ENCODE measurements at regions not wholly inside any gene's neighbourhood (a gene's known extent, or its start where the extent isn't known, plus 50 kb on each side); places are given as distances from the start of the nearest gene placed in this dataset.

DNA sequence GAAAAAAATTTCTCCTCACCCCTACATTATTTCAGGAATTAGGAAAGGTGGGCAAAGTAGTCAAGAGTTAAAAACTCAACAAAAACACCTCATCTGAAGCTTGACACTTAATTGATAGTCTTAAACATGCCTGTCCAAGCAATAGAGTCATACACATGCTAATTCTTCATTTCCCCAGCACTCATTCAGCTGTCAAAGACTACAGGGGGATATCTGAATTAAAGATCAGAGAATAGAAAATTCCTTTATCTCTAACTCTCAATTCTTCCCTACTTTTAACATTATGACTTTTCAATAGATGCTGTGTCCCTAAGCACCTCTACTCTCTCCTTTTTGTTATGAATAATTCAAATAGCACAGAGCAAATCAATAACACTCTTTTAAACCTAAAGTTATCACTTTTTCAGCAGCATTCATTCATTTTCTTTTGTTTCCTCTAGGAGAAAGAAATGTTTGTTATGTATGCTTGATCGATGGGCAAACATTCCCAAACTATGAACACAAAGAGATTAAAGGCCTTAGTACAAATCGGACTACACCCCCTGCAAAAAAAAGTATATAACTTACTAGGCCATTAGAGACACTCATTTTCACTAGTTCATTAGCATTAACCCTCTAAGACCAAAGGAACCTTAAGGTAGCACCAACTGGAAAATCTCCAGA, 94.9 kb upstream of the SPTLC3 start:
- no peaks in the 10 kb centered on the region for H3K9me3 Mint-ChIP-seq (ENCODE audit: insufficient read depth)
- ChIA-PET POLR2A (no interaction called here), CTCF (interaction anchor here (0.9 to 1.7 kb wide), 2 partner anchors 12 to 632 kb away, joined by 3 to 4 read pairs; no protein-coding TSS in a partner anchor)
- DNase-seq (no peak), ATAC-seq (no peak)
- H3K4me1 Mint-ChIP-seq (ENCODE audit: low read depth), result no peaks in the 10 kb centered on the region
- peaks cover 7% of the 10 kb centered on the region for H3K27me3 Mint-ChIP-seq (ENCODE audit: low read depth)
- no peak overlapping the region for H3K4me3 Mint-ChIP-seq
- no peaks in the 10 kb centered on the region for H3K36me3 Mint-ChIP-seq (ENCODE audit: low read depth)
- H3K27ac Mint-ChIP-seq, result no peak overlapping the region

GRCh38 chr20:12914804-12915203, 94.0 kb upstream of the SPTLC3 start:
- ATAC-seq, result no peak
- H3K4me3 Mint-ChIP-seq, result no peak overlapping the region
- ChIA-PET POLR2A (no interaction called here), CTCF (interaction anchor here (1.7 to 2.2 kb wide), 2 partner anchors 10 to 11 kb away, joined by 4 to 7 read pairs; no protein-coding TSS in a partner anchor)
- peaks cover 7% of the 10 kb centered on the region for H3K27me3 Mint-ChIP-seq (ENCODE audit: low read depth)
- no peak overlapping the region for H3K27ac Mint-ChIP-seq
- H3K4me1 Mint-ChIP-seq (ENCODE audit: low read depth), result no peaks in the 10 kb centered on the region
- DNase-seq, result no peak
- H3K9me3 Mint-ChIP-seq (ENCODE audit: insufficient read depth), result no peaks in the 10 kb centered on the region
- H3K36me3 Mint-ChIP-seq (ENCODE audit: low read depth), result no peaks in the 10 kb centered on the region

GRCh38 chr20:12916699-12917098, 92.1 kb upstream of the SPTLC3 start:
- Mint-ChIP-seq H3K36me3 (ENCODE audit: low read depth) (no peaks in the 10 kb centered on the region), H3K4me1 (ENCODE audit: low read depth) (no peaks in the 10 kb centered on the region), H3K27ac (no peak overlapping the region), H3K4me3 (no peak overlapping the region), H3K9me3 (ENCODE audit: insufficient read depth) (no peaks in the 10 kb centered on the region), H3K27me3 (ENCODE audit: low read depth) (peaks cover 7% of the 10 kb centered on the region)
- DNase-seq, result no peak
- CTCF ChIA-PET, result interaction anchor here (2.2 kb wide), 1 partner anchor 8 kb away, joined by 7 read pairs; no protein-coding TSS in a partner anchor
- no peak for ATAC-seq
- POLR2A ChIA-PET, result no interaction called here

- no peaks in the 10 kb centered on the region for H3K27me3 Mint-ChIP-seq (ENCODE audit: low read depth)
- H3K27ac Mint-ChIP-seq, result no peak overlapping the region
- H3K9me3 Mint-ChIP-seq (ENCODE audit: insufficient read depth), result no peaks in the 10 kb centered on the region
- H3K36me3 Mint-ChIP-seq (ENCODE audit: low read depth), result no peaks in the 10 kb centered on the region
- DNase-seq, result no peak
- no peak for ATAC-seq
- ChIA-PET POLR2A (no interaction called here), CTCF (interaction anchor here (1.1 to 3.8 kb wide), 3 partner anchors 9 to 622 kb away, joined by 7 to 16 read pairs (median 10); no protein-coding TSS in a partner anchor)
- no peak overlapping the region for H3K4me3 Mint-ChIP-seq
- peaks cover 3% of the 10 kb centered on the region for H3K4me1 Mint-ChIP-seq (ENCODE audit: low read depth)
Observed at GRCh38 chr20:12924126-12924525, 84.6 kb upstream of the SPTLC3 start.

DNA sequence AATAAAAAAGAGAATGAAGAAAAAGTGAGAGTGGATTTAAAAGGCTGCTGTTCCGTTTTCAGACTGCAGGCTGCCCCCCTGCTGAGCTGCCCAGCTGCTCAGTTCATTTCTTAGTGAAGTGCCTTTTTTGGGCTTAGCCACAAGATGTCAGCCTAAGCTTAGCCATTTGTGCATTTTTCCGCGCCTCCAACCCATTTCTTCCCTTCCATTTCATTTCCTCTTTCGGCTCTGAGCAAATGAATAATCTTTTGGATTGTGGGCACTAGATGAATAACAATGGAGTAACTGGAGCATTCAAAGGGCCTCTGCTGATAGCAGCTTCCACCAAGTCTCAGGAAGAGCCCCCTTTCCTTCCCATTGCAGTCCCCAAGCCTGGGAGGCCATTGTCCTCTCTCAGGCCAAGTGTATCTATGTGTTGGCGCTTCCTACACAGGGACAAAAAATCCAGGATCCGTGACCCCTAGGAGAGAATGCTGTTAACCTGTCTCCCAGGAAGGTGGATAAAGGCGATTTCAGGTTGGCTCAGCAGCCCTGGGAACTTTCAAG, 83.5 kb upstream of the SPTLC3 start:
- CTCF ChIA-PET, result interaction anchor here (0.7 to 3.8 kb wide), 10 partner anchors 10 to 621 kb away, joined by 3 to 16 read pairs (median 7); no protein-coding TSS in a partner anchor
- H3K4me1 Mint-ChIP-seq (ENCODE audit: low read depth), result peaks cover 8% of the 10 kb centered on the region
- DNase-seq (peak; percentile 47), ATAC-seq (peak; percentile 82)
- H3K36me3 Mint-ChIP-seq (ENCODE audit: low read depth), result no peaks in the 10 kb centered on the region
- no peak overlapping the region for H3K4me3 Mint-ChIP-seq
- H3K27ac Mint-ChIP-seq, result no peak overlapping the region
- no peaks in the 10 kb centered on the region for H3K9me3 Mint-ChIP-seq (ENCODE audit: insufficient read depth)
- POLR2A ChIA-PET, result no interaction called here
- H3K27me3 Mint-ChIP-seq (ENCODE audit: low read depth), result peaks cover 2% of the 10 kb centered on the region

- CTCF ChIA-PET, result interaction anchor here (1.2 to 3.8 kb wide), 5 partner anchors 11 to 195 kb away, joined by 4 to 16 read pairs (median 7); no protein-coding TSS in a partner anchor
- ATAC-seq, result no peak
- H3K9me3 Mint-ChIP-seq (ENCODE audit: insufficient read depth), result no peaks in the 10 kb centered on the region
- POLR2A ChIA-PET, result no interaction called here
- H3K27me3 Mint-ChIP-seq (ENCODE audit: low read depth), result peaks cover 2% of the 10 kb centered on the region
- no peak overlapping the region for H3K27ac Mint-ChIP-seq
- no peak for DNase-seq
- no peaks in the 10 kb centered on the region for H3K36me3 Mint-ChIP-seq (ENCODE audit: low read depth)
- no peak overlapping the region for H3K4me3 Mint-ChIP-seq
- H3K4me1 Mint-ChIP-seq (ENCODE audit: low read depth), result peaks cover 8% of the 10 kb centered on the region
Observed at GRCh38 chr20:12925863-12926793, 82.6 kb upstream of the SPTLC3 start.

DNA sequence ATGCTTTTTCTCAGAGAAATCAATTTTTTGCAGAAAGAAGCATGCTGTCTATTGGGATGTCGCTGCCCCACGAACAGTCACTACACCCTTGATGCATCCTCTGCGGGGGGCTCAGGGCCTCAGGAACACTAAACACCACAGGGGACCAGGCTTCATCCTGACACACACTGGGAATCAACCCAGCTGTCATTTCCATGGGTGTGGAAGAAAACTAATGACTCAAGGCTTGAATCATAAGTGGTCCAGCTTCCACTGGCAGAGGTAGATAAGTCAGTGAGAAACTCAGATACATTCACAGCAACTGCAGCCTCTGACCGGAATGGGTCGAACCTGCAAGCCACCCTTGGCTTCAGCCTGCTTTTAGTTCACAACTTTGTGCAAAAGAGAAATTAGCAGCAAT, 81.3 kb upstream of the SPTLC3 start:
- CTCF ChIA-PET, result interaction anchor here (3.8 kb wide), 1 partner anchor 38 kb away, joined by 16 read pairs; no protein-coding TSS in a partner anchor
- H3K27ac Mint-ChIP-seq, result no peak overlapping the region
- ATAC-seq, result no peak
- peaks cover 5% of the 10 kb centered on the region for H3K27me3 Mint-ChIP-seq (ENCODE audit: low read depth)
- no peak for DNase-seq
- no peaks in the 10 kb centered on the region for H3K36me3 Mint-ChIP-seq (ENCODE audit: low read depth)
- POLR2A ChIA-PET, result no interaction called here
- H3K9me3 Mint-ChIP-seq (ENCODE audit: insufficient read depth), result no peaks in the 10 kb centered on the region
- peaks cover 8% of the 10 kb centered on the region for H3K4me1 Mint-ChIP-seq (ENCODE audit: low read depth)
- H3K4me3 Mint-ChIP-seq, result no peak overlapping the region

DNA sequence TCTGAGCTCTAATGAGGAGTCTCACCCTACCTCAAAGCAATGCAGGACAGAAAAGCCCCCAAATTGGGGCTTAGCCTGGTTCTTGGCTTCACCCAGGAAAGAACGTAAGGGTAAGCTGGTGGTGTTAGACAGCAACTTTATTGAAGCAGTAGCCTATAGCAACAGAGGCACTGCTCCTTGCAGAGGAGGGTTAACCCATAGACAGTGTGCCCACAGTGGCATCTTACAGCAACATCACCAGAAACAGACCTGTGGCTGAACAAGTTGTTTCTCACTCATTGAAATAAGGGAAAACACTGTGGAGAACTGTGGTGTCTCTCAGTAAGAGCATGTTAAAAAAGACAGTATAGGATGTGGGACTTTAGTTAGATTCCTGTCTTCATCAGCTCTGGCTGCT, 80.4 kb upstream of the SPTLC3 start:
- Mint-ChIP-seq H3K4me1 (ENCODE audit: low read depth) (peaks cover 8% of the 10 kb centered on the region), H3K36me3 (ENCODE audit: low read depth) (no peaks in the 10 kb centered on the region), H3K27me3 (ENCODE audit: low read depth) (peaks cover 8% of the 10 kb centered on the region), H3K9me3 (ENCODE audit: insufficient read depth) (no peaks in the 10 kb centered on the region), H3K27ac (no peak overlapping the region), H3K4me3 (no peak overlapping the region)
- DNase-seq (no peak), ATAC-seq (no peak)
- ChIA-PET CTCF (no interaction called here), POLR2A (no interaction called here)

DNA sequence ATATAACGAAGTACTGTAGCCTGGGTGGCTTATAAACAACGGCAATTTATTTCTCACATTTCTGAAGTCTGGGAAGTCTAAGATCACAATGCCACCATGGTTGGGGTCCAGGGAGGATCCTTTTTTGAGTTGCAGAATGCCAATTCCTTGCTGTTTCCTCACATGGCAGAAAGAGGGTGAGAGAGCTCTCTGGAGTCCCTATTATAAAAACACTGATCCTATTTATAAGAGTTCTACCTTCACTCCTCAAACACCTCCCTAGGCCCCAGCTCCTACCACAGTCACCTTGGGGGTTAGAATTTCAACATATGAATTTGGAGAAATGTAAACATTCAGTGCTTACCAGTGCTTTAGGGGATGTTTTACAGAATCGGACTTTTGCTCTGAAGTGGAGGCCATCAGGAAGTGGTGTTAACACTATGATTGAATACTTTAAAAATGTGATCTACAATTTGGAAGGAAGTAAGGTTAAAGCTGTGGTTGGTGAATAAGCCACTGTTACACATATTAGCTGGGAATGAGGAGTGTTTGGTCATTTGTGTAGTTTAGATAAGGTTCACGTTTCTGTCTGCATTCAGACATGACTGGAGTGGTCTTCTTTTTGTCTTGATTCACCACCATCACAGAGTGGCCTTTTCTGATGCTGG, 79.9 kb upstream of the SPTLC3 start:
- Mint-ChIP-seq H3K27ac (no peak overlapping the region), H3K4me3 (no peak overlapping the region), H3K4me1 (ENCODE audit: low read depth) (peaks cover 8% of the 10 kb centered on the region), H3K9me3 (ENCODE audit: insufficient read depth) (no peaks in the 10 kb centered on the region), H3K27me3 (ENCODE audit: low read depth) (peaks cover 8% of the 10 kb centered on the region), H3K36me3 (ENCODE audit: low read depth) (no peaks in the 10 kb centered on the region)
- DNase-seq (no peak), ATAC-seq (no peak)
- CTCF ChIA-PET, result interaction anchor here (1.2 kb wide), 1 partner anchor 180 kb away, joined by 3 read pairs; no protein-coding TSS in a partner anchor
- POLR2A ChIA-PET, result no interaction called here

GRCh38 chr20:12936020-12936419, 72.8 kb upstream of the SPTLC3 start:
- Mint-ChIP-seq H3K4me3 (no peak overlapping the region), H3K27me3 (ENCODE audit: low read depth) (peaks cover 6% of the 10 kb centered on the region), H3K9me3 (ENCODE audit: insufficient read depth) (no peaks in the 10 kb centered on the region), H3K4me1 (ENCODE audit: low read depth) (no peaks in the 10 kb centered on the region), H3K36me3 (ENCODE audit: low read depth) (no peaks in the 10 kb centered on the region), H3K27ac (no peak overlapping the region)
- ATAC-seq, result no peak
- no peak for DNase-seq
- CTCF ChIA-PET, result interaction anchor here (0.6 to 0.9 kb wide), 2 partner anchors 16 to 17 kb away, joined by 3 read pairs; no protein-coding TSS in a partner anchor
- POLR2A ChIA-PET, result no interaction called here

GRCh38 chr20:12936524-12936923, 72.2 kb upstream of the SPTLC3 start:
- H3K36me3 Mint-ChIP-seq (ENCODE audit: low read depth), result no peaks in the 10 kb centered on the region

More at GRCh38 chr20:12936524-12936923, 72.2 kb upstream of the SPTLC3 start:
- CTCF ChIA-PET, result interaction anchor here (0.9 kb wide), 1 partner anchor 16 kb away, joined by 3 read pairs; no protein-coding TSS in a partner anchor
- H3K27me3 Mint-ChIP-seq (ENCODE audit: low read depth), result peaks cover 5% of the 10 kb centered on the region
- POLR2A ChIA-PET, result no interaction called here
- H3K9me3 Mint-ChIP-seq (ENCODE audit: insufficient read depth), result no peaks in the 10 kb centered on the region
- DNase-seq (no peak), ATAC-seq (no peak)
- no peak overlapping the region for H3K4me3 Mint-ChIP-seq
- H3K4me1 Mint-ChIP-seq (ENCODE audit: low read depth), result no peaks in the 10 kb centered on the region
- H3K27ac Mint-ChIP-seq, result no peak overlapping the region
